Activated T-helper 17 cell treated with anti-CD3 and anti-CD28 coated beads, Interleukin-2, amount 50 U/mL, for 72 hours (primary cell): ENCODE measurements at regions not wholly inside any gene's neighbourhood (a gene's known extent, or its start where the extent isn't known, plus 50 kb on each side); places are given as distances from the start of the nearest gene placed in this dataset.
"Not testable (repeated sequence)": the region's sequence is repeated elsewhere in the genome, so short reads cannot be mapped to it uniquely, and the experiment has no call there.

Experiments used
- ATAC-seq: fragments of 150-1000 bp; cut with Tn5 transposase; replicated peaks from 2 replicates; pipeline ENCODE4 v1.10.0; 2021; ENCODE audit warnings: mild to moderate bottlenecking, moderate library complexity
- H3K27ac Mint-ChIP-seq: one replicate; pipeline ENCODE4 v1.8.0; 2022; ENCODE audit warnings: mixed read lengths
- H3K27me3 Mint-ChIP-seq: one replicate; pipeline ENCODE4 v1.8.0; 2022; ENCODE audit warnings: mixed read lengths
- H3K36me3 Mint-ChIP-seq: one replicate; pipeline ENCODE4 v1.8.0; 2022; ENCODE audit warnings: low read depth, mild to moderate bottlenecking, mixed read lengths
- H3K4me1 Mint-ChIP-seq: one replicate; pipeline ENCODE4 v1.8.0; 2022; ENCODE audit warnings: mixed read lengths
- H3K4me3 Mint-ChIP-seq: one replicate; pipeline ENCODE4 v1.8.0; 2022; ENCODE audit warnings: mild to moderate bottlenecking, mixed read lengths
- H3K9me3 Mint-ChIP-seq: one replicate; pipeline ENCODE4 v1.8.0; 2022; ENCODE audit warnings: mixed read lengths

DNA sequence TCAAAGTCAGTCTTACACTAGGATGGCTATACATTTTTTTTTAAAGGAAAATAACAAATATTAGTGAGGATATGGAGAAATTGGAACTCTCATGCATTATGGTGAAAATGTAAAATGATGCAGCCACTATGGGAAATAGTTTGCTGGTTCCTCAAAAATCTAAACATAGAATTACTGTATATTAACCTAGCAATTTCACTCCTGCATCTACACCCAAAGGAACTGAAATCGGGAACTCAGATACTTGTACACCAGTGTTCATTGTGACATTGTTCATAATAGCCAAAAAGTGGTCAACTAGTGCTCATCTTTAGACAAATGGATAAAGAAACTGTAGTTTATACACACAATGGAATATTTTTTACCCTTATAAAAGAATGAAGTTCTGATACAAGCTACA is 110.7 kb downstream of the UTRN start:
- Mint-ChIP-seq H3K36me3 (peaks cover 30% of the 10 kb centered on the region), H3K27ac (no peak overlapping the region)

DNA sequence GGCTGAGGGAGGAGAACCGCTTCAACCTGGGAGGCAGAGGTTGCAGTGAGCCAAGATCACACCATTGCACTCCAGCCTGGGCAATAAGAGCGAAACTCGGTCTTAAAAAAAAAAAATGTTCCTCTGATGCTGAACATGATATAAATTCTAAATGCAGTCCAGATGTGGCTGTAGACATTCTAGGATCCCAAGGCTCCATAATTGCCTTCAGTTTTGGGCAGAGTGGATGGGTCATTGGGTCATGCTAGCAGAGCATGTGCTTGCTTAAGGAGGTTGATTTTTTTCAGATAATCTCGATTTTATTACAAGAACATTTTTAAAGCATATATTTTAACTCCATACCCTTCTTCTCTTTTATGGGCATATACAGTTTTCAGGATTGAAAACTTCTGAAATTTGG is 112.0 kb downstream of the UTRN start:
- peaks cover 23% of the 10 kb centered on the region for H3K4me1 Mint-ChIP-seq
- H3K9me3 Mint-ChIP-seq, result peaks cover 14% of the 10 kb centered on the region
- no peak overlapping the region for H3K4me3 Mint-ChIP-seq
- no peaks in the 10 kb centered on the region for H3K27me3 Mint-ChIP-seq
- no peak overlapping the region for H3K27ac Mint-ChIP-seq
- no peak for ATAC-seq
- H3K36me3 Mint-ChIP-seq, result peaks cover 36% of the 10 kb centered on the region

More for the DNA sequence above, 110.7 kb downstream of the UTRN start:
- Mint-ChIP-seq H3K9me3 (peaks cover 11% of the 10 kb centered on the region), H3K4me1 (peaks cover 16% of the 10 kb centered on the region), H3K27me3 (no peaks in the 10 kb centered on the region), H3K4me3 (no peak overlapping the region)
- no peak for ATAC-seq

DNA sequence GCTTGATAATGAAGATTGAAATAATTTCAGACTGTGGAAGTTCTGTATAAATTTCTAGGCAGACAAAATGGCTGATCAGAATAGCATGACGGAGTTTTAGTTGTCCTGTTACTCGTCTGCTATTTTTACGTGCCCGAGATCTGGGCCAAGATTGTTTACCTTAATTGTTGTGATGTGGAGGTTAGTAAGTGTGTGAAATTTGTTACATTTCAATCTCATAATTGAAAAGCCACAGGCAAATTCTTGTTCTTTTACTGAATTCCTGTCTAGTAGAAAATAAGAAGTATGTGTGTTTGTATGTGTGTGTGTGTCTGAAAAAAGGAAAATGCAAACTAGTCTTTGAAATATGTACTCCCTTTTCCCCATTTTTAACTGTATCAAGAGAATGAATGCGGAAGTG is 115.2 kb downstream of the UTRN start:
- Mint-ChIP-seq H3K36me3 (peaks cover 55% of the 10 kb centered on the region), H3K4me3 (no peak overlapping the region), H3K4me1 (peaks cover 19% of the 10 kb centered on the region), H3K27ac (no peak overlapping the region), H3K27me3 (no peaks in the 10 kb centered on the region), H3K9me3 (peaks cover 7% of the 10 kb centered on the region)
- no peak for ATAC-seq

DNA sequence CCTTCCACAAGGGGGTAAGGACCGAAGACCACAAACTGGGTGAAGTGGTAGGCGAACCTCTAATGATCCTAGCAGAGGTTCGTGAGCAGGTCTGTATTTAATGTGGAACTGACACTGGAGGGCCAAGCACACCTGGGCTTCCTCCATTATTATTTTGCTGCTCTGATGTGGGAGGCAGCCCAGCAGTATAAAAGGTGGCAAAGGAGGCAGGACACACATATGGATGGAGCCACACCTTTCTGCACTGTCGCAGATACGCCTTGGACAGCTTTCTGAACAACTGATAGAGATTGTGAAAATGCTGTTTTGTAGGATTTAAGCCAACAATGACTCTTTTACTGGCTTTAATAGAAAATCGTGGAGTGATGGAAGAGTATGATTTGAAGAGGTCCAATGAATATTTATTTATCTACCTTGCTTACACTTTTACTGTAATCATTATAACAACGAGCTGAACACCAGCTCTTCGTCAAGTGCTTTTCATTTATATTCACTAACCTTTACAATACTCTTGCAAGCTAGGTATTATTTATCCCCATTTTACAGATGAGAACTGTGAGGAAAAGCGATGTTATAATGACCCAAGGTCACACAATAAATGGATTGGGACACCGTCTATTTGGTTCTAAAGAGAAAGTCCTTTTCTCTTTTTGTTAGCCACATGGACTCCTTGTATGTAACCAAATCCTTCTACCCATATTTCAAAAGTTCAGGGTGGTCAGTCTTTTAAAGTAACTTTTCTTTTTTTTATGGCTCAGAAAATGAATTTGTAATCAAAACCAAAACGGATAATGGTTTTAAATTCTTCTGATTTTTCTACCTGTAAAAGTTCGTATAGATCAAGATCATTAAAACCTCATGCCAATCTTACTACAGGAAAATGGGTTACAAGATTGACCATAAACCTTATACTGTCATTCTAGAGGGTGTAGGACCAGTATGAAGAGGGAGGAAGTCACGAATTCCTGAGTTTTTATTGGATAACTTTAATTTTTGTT is 116.9 kb downstream of the UTRN start:
- no peaks in the 10 kb centered on the region for H3K27me3 Mint-ChIP-seq
- no peak for ATAC-seq
- peak overlapping the region; percentile 53 for H3K27ac Mint-ChIP-seq
- peaks cover 46% of the 10 kb centered on the region for H3K36me3 Mint-ChIP-seq
- H3K4me3 Mint-ChIP-seq, result no peak overlapping the region
- peaks cover 24% of the 10 kb centered on the region for H3K4me1 Mint-ChIP-seq
- peaks cover 10% of the 10 kb centered on the region for H3K9me3 Mint-ChIP-seq

DNA sequence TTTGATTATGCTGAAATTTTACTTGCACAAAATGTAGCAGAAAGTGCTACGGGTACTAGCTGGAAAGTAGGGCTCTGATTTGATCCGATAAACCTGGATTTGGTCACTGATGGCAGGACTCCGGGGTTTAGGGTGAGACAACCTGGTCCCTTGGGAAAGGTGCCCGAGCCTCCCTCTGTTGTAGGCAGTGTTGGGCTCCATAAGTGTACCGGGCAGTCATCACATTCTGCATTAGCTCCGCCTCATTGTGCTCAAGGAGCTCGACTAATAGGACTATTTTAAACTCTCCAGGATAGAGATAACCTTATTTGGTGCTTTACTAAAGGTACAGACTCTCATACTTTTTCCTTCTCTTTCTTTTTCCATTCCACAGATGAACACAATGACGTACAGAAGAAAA is 117.6 kb downstream of the UTRN start:
- no peak overlapping the region for H3K27ac Mint-ChIP-seq
- H3K36me3 Mint-ChIP-seq, result peaks cover 42% of the 10 kb centered on the region

DNA sequence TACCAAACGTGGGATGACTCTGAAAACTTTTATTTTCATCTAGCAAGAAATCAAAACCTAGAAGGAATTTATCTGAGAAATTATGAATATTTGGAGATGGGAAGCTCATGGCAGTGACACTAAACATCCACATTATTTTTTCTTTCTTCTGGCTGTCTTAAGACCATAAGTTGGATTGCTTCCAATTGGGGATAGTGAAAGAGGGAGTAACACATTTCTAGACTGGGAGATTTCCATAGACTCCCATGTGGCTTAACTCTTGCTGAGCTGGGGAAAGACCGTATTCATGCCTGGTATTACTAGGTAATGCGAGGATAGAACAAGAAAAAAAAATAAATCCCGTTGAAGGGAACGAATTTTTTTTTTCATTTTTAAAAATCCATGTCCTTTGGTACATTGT is 120.0 kb downstream of the UTRN start:
- Mint-ChIP-seq H3K27me3 (no peaks in the 10 kb centered on the region), H3K4me3 (no peak overlapping the region), H3K9me3 (peaks cover 6% of the 10 kb centered on the region), H3K27ac (no peak overlapping the region), H3K4me1 (peaks cover 24% of the 10 kb centered on the region), H3K36me3 (peaks cover 32% of the 10 kb centered on the region)
- ATAC-seq, result no peak

More for the DNA sequence above, 117.6 kb downstream of the UTRN start:
- H3K4me3 Mint-ChIP-seq, result no peak overlapping the region
- H3K4me1 Mint-ChIP-seq, result peaks cover 28% of the 10 kb centered on the region
- no peak for ATAC-seq
- peaks cover 10% of the 10 kb centered on the region for H3K9me3 Mint-ChIP-seq
- H3K27me3 Mint-ChIP-seq, result no peaks in the 10 kb centered on the region

DNA sequence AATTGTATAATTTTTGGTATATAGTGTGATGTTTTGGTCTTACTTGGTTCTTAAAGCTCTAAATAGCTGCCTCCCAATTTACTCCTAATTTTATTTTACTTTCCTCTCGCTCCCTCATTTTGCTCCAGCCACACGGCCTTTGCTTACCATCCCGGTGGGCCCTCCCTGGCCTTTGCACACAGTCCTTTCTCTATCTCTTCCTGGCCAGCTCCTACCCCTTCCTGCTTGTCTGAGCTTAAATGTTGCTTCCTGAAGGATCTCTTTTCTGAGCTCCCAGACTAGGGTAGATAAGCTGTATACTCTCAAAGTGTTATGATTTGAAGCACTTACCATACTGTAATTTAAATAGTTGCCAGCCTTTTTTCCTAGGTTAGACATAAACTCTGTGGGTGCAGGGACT is 121.7 kb downstream of the UTRN start:
- Mint-ChIP-seq H3K4me1 (peaks cover 30% of the 10 kb centered on the region), H3K27ac (peak overlapping the region; percentile 26), H3K4me3 (no peak overlapping the region), H3K27me3 (no peaks in the 10 kb centered on the region), H3K36me3 (peaks cover 29% of the 10 kb centered on the region), H3K9me3 (peaks cover 4% of the 10 kb centered on the region)
- no peak for ATAC-seq

DNA sequence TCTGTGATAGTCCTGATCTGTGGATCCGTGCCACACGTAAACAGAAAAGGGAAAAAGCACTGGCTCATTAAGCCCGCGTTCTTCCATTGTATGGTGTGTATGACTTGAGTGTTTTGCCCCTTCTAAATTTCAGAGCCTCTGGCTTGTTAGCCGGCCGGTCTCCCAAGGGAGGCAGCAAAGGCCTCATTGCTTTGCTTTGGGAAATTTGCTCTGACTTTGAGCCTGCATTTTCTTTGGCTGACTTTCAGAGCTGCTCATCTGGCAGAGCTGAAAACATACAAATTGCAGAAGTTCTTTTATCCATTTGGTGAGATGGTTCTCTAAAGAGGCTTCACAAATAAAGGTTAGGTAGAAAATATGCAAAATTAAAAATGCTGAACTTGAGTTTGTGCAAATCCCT is 123.0 kb downstream of the UTRN start:
- peaks cover 32% of the 10 kb centered on the region for H3K4me1 Mint-ChIP-seq
- H3K9me3 Mint-ChIP-seq, result peaks cover 3% of the 10 kb centered on the region
- H3K36me3 Mint-ChIP-seq, result peaks cover 20% of the 10 kb centered on the region
- H3K4me3 Mint-ChIP-seq, result no peak overlapping the region
- no peak for ATAC-seq
- H3K27me3 Mint-ChIP-seq, result no peaks in the 10 kb centered on the region
- no peak overlapping the region for H3K27ac Mint-ChIP-seq

DNA sequence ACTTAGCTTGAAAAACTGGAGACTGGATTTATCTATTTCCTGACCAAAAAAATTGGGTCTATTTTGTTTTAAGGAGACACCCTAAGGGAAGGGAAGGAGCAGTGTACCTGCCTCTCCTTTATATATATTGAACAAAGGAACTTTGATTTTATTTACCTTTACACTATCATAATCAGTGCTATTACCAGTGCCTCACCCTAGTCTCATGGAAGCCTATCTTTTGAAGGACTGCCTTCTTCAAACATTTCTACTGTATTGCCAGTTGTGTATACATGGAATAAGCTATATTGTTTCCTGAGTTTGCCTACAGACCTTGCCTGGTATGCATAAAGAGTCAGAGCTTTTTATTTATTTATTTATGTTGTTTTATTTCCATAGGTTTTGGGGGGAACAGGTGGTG is 124.9 kb downstream of the UTRN start:
- ATAC-seq, result no peak
- Mint-ChIP-seq H3K4me1 (peaks cover 24% of the 10 kb centered on the region), H3K4me3 (no peak overlapping the region), H3K27me3 (no peaks in the 10 kb centered on the region), H3K27ac (no peak overlapping the region), H3K36me3 (peaks cover under 1% of the 10 kb centered on the region), H3K9me3 (peaks cover 3% of the 10 kb centered on the region)

DNA sequence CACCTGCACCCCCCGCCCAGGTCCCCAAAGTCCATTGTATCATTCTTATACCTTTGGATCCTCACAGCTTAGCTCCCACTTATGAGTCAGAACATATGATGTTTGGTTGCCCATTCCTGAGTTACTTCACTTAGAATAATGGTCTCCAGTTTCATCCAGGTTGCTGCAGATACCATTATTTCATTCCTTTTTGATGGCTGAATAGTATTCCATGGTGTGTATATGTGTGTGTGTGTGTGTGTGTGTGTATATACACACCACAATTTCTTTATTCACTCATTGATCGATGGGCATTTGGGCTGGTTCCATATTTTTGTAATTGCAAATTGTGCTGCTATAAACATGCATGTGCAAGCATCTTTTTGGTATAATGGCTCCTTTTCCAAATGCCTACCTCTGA is 125.4 kb downstream of the UTRN start:
- Mint-ChIP-seq H3K4me1 (peaks cover 27% of the 10 kb centered on the region), H3K4me3 (peak overlapping the region; percentile 73)
- H3K27me3 Mint-ChIP-seq, ATAC-seq, H3K36me3 Mint-ChIP-seq, H3K27ac Mint-ChIP-seq, H3K9me3 Mint-ChIP-seq: not testable (repeated sequence)

DNA sequence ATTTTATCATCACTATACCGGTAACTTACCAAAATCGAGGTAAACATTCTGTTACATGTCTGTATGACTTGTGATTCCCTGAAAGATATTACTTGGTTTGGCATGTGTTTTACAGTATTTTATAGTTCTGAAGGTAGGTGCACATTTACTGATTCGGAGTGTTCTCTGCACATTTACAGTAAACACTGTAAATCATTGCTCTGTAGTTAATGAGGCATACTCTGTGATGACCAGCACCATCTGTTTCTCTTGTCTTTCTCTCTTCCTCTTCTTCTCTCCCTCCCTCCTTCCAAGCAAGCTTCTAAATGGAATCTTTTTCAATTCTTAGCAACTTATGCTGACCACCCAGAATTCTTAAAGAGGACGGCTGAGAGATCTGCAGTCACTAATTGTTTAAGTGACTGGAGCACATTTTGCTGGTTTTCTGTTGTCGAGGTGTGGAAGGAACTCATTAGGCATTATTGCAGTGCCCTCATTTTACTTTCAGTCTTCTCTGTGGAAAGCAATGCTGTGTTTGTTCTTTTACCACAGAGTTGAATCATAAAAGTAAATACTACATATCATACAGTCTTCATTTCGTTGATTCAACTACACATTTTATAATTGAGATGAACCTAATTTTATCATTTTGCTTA is 126.5 kb downstream of the UTRN start:
- Mint-ChIP-seq H3K4me3 (peak overlapping the region; percentile 73), H3K4me1 (peaks cover 35% of the 10 kb centered on the region), H3K27ac (peak overlapping the region; percentile 6)

DNA sequence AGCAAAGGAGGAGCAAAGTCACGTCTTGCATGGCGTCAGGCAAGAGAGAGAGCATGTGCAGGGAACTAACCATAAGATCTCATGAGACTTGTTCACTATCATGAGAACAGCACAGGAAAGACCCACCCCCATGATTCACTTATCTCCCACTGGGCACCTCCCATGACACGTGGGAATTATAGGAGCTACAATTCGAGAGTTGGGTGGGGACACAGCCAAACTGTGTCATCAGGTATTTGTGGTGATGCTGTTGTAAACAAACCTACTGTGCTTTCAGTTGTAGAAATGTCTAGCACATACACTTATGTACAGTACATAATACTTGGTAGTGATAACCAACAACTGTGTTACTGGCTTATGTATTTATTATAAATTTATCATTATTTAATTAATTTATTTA is 128.3 kb downstream of the UTRN start:
- Mint-ChIP-seq H3K27ac (no peak overlapping the region), H3K9me3 (no peaks in the 10 kb centered on the region), H3K27me3 (no peaks in the 10 kb centered on the region), H3K4me1 (peaks cover 27% of the 10 kb centered on the region), H3K4me3 (peak overlapping the region; percentile 0), H3K36me3 (no peaks in the 10 kb centered on the region)
- ATAC-seq, result peak; percentile 25

More for the DNA sequence above, 126.5 kb downstream of the UTRN start:
- Mint-ChIP-seq H3K36me3 (no peaks in the 10 kb centered on the region), H3K27me3 (no peaks in the 10 kb centered on the region), H3K9me3 (peaks cover 3% of the 10 kb centered on the region)
- ATAC-seq, result peak; percentile 84

DNA sequence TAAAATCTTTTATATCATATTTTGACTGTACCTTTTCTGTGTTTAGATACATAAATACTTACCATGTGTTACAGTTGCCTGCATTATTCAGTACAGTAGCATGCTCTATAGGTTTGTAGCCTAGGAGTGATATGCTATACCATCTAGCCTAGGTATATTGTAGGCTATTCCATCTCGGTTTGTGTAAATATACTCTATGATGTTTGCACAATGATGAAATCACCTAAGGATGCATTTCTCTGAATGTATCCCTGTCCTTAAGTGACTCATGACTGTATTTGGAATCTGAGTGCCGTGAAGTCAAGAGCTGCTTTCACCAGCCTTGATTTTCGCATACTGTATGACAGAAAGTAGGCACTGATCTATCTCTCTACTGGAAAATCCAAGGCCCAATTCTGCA is 129.9 kb downstream of the UTRN start:
- Mint-ChIP-seq H3K4me1 (peaks cover 36% of the 10 kb centered on the region), H3K36me3 (no peaks in the 10 kb centered on the region), H3K27ac (no peak overlapping the region), H3K9me3 (no peaks in the 10 kb centered on the region), H3K4me3 (no peak overlapping the region), H3K27me3 (no peaks in the 10 kb centered on the region)
- no peak for ATAC-seq

DNA sequence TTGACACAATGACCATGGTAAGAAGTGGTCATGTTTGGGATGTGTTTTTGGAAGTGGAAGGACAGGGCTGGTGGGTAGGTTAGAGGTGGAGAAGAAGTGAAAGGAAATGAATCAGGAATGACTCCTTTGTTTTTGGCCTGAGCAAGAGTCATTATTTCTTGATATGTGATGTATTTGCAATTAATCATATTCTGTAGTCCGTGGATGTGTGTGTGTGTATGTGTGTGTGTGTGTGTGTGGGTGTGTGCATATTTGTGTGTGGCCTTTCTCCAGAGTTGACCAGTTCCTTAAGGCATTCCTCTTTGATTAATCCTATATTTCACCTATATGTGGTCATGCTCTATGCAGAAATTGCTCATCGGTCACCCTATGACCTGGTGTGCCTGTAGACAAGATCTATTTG is 130.7 kb downstream of the UTRN start:
- Mint-ChIP-seq H3K27me3 (no peaks in the 10 kb centered on the region), H3K4me1 (peaks cover 41% of the 10 kb centered on the region), H3K4me3 (no peak overlapping the region), H3K9me3 (no peaks in the 10 kb centered on the region), H3K36me3 (no peaks in the 10 kb centered on the region), H3K27ac (peak overlapping the region; percentile 3)
- peak; percentile 30 for ATAC-seq

DNA sequence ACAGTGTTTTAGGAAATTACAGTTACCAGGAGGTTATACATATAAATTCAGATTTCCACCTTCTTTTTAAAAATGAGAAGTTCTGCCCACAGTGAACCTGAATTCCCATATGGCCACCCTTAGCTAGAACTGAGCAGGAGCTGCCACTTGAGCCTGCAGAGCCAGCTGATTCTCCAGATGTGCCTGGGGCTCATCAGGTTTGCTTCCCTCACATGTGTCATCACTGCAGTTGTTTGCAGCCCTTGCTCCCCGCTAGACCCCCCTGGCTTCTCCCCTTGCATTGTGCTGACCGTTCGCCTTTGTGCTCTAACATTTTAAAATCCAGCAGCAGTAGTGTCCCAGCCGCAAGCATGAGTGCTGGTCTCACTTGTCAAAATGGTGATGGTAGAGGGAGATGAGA is 131.1 kb downstream of the UTRN start:
- Mint-ChIP-seq H3K27ac (peak overlapping the region; percentile 3), H3K4me1 (peaks cover 38% of the 10 kb centered on the region), H3K36me3 (no peaks in the 10 kb centered on the region), H3K4me3 (no peak overlapping the region), H3K27me3 (no peaks in the 10 kb centered on the region), H3K9me3 (no peaks in the 10 kb centered on the region)
- no peak for ATAC-seq
